ENCODE measurements at regions not wholly inside any gene's neighbourhood (a gene's known extent, or its start where the extent isn't known, plus 50 kb on each side); places are given as distances from the start of the nearest gene placed in this dataset.

DNA sequence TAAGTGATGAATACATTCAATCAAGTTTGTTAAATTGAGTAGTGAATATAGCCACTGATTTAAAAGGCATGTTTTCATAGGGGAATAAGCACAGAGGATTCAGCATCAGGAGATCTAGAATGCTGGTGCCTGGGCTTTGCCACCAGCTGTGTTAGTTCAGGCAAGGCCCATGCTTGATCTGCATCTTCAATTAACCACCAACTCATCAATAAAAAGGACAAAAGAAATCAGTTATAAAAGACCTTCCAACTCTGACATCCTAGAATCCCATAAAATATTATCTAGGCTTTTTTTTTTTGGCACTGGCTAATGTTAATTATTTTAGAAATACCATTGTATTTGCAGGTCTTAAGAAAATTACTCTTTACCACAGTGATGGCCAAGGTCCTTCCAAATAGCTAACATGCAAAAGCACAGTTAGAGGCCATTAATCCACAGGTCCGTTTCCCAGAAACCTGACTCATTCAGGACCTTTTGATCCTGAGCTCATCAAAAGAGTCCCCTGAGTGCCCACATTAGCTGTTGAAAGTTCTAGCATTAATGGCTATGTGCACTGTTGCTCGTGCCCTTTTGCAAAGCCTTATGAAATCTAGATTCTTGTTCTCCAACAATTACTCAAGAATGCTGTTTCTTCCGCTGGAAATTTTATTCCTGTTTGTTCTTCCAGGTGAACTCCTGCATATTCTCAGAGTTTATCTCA is 170.0 kb downstream of the CYRIA start:
- H3K4me1 ChIP-seq (ENCODE audit: insufficient read depth, low read length): no peaks in the 10 kb centered on the region
- no peak overlapping the region for H3K4me3 ChIP-seq (ENCODE audit: low read depth in 1 of 2, low read length in 2 of 2)
- no peaks in the 10 kb centered on the region for H3K9me3 ChIP-seq (ENCODE audit: low read length)
- H3K9ac ChIP-seq (ENCODE audit: low read length): no peak overlapping the region
- no peaks in the 10 kb centered on the region for H3K36me3 ChIP-seq (ENCODE audit: insufficient read depth, low read length)
- H3K27ac ChIP-seq (ENCODE audit: low read depth, low read length): no peak overlapping the region
- H3K27me3 ChIP-seq (ENCODE audit: control insufficient read depth in 1 of 2, insufficient read depth in 2 of 2, low read length in 2 of 2): no peaks in the 10 kb centered on the region

DNA sequence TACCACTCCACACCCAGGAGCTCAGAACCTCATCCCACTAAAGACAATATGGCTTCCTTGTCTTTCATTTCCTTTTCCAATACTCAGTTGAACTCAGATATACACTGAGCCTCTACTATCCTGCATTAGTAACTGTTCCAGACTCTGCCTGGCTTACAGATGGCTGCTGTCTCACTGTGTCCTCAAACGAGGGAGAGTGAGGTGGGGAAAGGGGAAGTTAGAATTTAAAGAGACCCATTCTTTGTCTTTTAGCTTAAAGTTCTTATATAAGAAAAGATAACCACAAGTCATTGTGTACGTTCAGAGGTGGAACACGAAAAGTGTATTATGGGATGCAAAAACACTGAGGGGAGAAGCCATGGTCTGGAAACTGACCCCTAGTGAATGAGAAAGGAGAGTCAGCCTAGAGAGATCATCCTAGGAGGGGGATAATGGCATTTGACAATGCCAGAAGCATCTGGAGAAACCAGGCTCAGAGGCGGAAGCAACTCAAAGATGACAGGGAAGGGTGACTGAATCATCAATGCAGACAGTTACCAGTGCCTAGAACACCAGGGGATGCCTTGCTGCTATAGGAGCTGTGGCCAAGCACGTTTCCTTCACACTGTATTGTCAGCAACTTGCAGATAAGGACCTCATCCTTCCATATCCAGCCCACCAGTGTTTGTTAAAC is 170.7 kb downstream of the CYRIA start:
- Histone ChIP-seq H3K36me3 (ENCODE audit: insufficient read depth, low read length) (no peaks in the 10 kb centered on the region), H3K9me3 (ENCODE audit: low read length) (no peaks in the 10 kb centered on the region), H3K27ac (ENCODE audit: low read depth, low read length) (no peak overlapping the region), H3K27me3 (ENCODE audit: control insufficient read depth in 1 of 2, insufficient read depth in 2 of 2, low read length in 2 of 2) (no peaks in the 10 kb centered on the region), H3K4me1 (ENCODE audit: insufficient read depth, low read length) (no peaks in the 10 kb centered on the region), H3K4me3 (ENCODE audit: low read depth in 1 of 2, low read length in 2 of 2) (no peak overlapping the region), H3K9ac (ENCODE audit: low read length) (no peak overlapping the region)

DNA sequence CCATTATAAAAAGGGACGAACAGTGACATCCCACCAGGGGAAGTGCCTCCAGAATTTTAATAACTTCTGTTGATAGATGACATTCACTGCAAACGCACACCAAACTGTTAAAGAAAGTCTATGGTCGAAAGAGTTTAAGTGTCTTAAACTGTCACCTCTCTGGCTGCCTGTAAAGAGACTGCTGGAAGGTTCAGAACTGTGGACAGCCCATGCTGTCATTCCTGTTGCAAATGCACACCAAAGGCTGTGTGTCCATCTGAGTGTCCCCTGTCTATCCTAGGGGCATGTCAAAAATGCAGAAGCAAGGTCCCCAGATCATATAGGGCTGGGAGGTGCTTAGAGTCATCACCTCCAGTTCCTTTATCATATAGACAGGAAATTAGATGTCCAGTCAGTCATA is 171.8 kb downstream of the CYRIA start:
- H3K27me3 ChIP-seq (ENCODE audit: control insufficient read depth in 1 of 2, insufficient read depth in 2 of 2, low read length in 2 of 2): no peaks in the 10 kb centered on the region
- no peaks in the 10 kb centered on the region for H3K4me1 ChIP-seq (ENCODE audit: insufficient read depth, low read length)
- no peak overlapping the region for H3K9ac ChIP-seq (ENCODE audit: low read length)
- H3K9me3 ChIP-seq (ENCODE audit: low read length): no peaks in the 10 kb centered on the region
- H3K36me3 ChIP-seq (ENCODE audit: insufficient read depth, low read length): no peaks in the 10 kb centered on the region
- H3K27ac ChIP-seq (ENCODE audit: low read depth, low read length): no peak overlapping the region
- H3K4me3 ChIP-seq (ENCODE audit: low read depth in 1 of 2, low read length in 2 of 2): no peak overlapping the region

DNA sequence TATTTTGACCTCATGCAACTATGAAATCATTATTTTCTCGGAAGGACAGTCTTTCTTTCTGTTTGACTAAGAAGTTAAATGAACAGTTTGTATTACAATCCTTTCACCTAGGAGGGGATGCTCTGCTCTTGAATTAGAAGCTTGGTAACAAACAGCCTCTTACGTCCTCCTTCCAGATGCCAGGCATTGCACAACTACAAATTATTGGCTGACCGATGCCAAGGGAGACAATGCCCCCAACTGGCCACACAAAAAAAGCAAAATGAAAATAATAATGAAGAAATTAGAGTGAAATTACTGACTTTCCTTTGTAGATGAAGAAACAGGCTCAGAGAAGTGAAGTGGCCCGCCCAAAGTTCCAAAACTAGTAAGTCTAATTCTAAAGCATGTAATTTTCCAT is 177.9 kb downstream of the CYRIA start:
- no peak overlapping the region for H3K27ac ChIP-seq (ENCODE audit: low read depth, low read length)
- no peaks in the 10 kb centered on the region for H3K4me1 ChIP-seq (ENCODE audit: insufficient read depth, low read length)
- H3K9ac ChIP-seq (ENCODE audit: low read length): no peak overlapping the region
- H3K27me3 ChIP-seq (ENCODE audit: control insufficient read depth in 1 of 2, insufficient read depth in 2 of 2, low read length in 2 of 2): no peaks in the 10 kb centered on the region
- no peak overlapping the region for H3K4me3 ChIP-seq (ENCODE audit: low read depth in 1 of 2, low read length in 2 of 2)
- H3K36me3 ChIP-seq (ENCODE audit: insufficient read depth, low read length): no peaks in the 10 kb centered on the region
- no peaks in the 10 kb centered on the region for H3K9me3 ChIP-seq (ENCODE audit: low read length)

DNA sequence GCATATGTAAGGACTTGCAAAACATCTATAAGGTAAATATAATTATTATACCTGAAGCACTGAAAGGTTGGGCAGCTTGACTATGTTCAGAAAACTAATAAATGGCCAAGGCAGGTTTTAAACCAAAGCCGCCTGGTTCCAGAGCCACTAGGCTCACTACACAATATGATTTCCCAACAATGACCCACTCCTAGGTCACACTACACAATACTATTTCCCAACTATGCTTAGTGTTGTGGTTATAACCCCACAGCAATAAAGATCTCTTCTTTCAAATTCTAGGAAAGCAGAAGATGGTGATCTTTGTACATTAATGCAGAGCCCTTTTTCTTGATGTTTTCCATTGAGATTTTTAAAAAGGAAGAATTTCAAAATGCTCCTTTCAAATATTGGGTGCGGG is 180.4 kb downstream of the CYRIA start:
- Histone ChIP-seq H3K9ac (ENCODE audit: low read length) (no peak overlapping the region), H3K27ac (ENCODE audit: low read depth, low read length) (no peak overlapping the region), H3K4me3 (ENCODE audit: low read depth in 1 of 2, low read length in 2 of 2) (no peak overlapping the region), H3K9me3 (ENCODE audit: low read length) (no peaks in the 10 kb centered on the region), H3K27me3 (ENCODE audit: control insufficient read depth in 1 of 2, insufficient read depth in 2 of 2, low read length in 2 of 2) (no peaks in the 10 kb centered on the region), H3K4me1 (ENCODE audit: insufficient read depth, low read length) (no peaks in the 10 kb centered on the region), H3K36me3 (ENCODE audit: insufficient read depth, low read length) (no peaks in the 10 kb centered on the region)

DNA sequence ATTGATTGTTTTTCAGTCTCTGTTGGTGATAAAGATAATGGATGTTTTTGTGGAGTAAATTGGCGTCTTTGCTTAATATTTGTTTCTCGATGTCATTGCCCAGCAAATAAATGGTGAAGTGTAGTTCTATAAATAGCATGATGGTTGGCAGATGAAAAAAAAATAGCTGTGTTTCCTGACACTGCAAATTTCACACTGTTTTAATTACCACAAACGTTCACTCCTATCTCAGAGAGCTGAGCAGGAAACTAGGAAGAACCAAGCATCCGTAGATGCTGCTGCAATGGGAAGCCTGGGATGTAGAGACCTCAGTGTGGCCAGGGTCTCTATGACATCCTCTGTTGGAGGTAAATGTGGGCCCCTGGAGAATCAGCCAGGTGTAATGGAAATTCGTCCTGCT is 183.2 kb downstream of the CYRIA start:
- Histone ChIP-seq H3K9me3 (ENCODE audit: low read length) (no peaks in the 10 kb centered on the region), H3K36me3 (ENCODE audit: insufficient read depth, low read length) (no peaks in the 10 kb centered on the region), H3K4me3 (ENCODE audit: low read depth in 1 of 2, low read length in 2 of 2) (no peak overlapping the region), H3K27ac (ENCODE audit: low read depth, low read length) (no peak overlapping the region), H3K9ac (ENCODE audit: low read length) (no peak overlapping the region), H3K27me3 (ENCODE audit: control insufficient read depth in 1 of 2, insufficient read depth in 2 of 2, low read length in 2 of 2) (no peaks in the 10 kb centered on the region), H3K4me1 (ENCODE audit: insufficient read depth, low read length) (no peaks in the 10 kb centered on the region)

DNA sequence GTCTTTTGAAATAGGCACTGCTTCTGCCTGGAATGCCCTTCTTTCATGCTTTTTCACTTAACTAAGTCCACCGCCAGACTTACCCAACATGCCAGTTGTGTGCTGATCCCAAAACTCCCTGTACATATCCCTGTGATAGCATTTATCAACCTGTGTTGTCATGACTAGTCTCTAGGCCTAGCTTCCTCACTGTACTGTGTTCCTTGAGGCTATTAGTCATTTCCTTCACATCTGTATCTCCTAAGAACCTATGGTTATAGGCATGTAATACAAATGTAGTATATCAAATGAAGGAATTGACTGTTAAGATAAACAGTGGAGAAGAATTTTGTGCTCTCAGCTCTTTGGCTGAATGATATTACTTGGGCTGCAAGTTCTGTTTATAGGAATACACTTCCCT is 184.3 kb downstream of the CYRIA start:
- Histone ChIP-seq H3K36me3 (ENCODE audit: insufficient read depth, low read length) (no peaks in the 10 kb centered on the region), H3K27me3 (ENCODE audit: control insufficient read depth in 1 of 2, insufficient read depth in 2 of 2, low read length in 2 of 2) (no peaks in the 10 kb centered on the region), H3K9ac (ENCODE audit: low read length) (no peak overlapping the region), H3K4me3 (ENCODE audit: low read depth in 1 of 2, low read length in 2 of 2) (no peak overlapping the region), H3K9me3 (ENCODE audit: low read length) (no peaks in the 10 kb centered on the region), H3K4me1 (ENCODE audit: insufficient read depth, low read length) (no peaks in the 10 kb centered on the region), H3K27ac (ENCODE audit: low read depth, low read length) (no peak overlapping the region)

DNA sequence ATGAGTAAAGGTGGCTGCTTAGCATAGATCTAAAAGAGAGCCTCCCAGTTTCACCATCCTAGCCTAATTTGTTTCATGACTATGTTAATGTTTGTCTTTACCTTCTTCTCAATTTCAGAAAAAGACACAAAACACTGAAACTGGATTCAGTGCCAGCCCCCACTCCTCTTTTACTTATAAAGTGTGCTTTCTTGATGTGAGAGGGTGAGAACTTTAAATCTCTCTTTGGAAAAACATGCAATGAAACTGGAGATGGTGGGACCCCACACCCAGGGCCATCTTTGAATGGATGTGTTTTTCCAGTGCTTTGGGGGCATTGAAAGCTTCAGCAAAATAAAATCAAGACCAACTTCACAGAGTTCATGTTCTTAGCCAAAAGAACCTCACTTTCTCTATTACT is 185.9 kb downstream of the CYRIA start:
- H3K9ac ChIP-seq (ENCODE audit: low read length): no peak overlapping the region
- H3K36me3 ChIP-seq (ENCODE audit: insufficient read depth, low read length): no peaks in the 10 kb centered on the region
- H3K27ac ChIP-seq (ENCODE audit: low read depth, low read length): no peak overlapping the region
- no peaks in the 10 kb centered on the region for H3K4me1 ChIP-seq (ENCODE audit: insufficient read depth, low read length)
- no peaks in the 10 kb centered on the region for H3K9me3 ChIP-seq (ENCODE audit: low read length)
- no peak overlapping the region for H3K4me3 ChIP-seq (ENCODE audit: low read depth in 1 of 2, low read length in 2 of 2)
- H3K27me3 ChIP-seq (ENCODE audit: control insufficient read depth in 1 of 2, insufficient read depth in 2 of 2, low read length in 2 of 2): no peaks in the 10 kb centered on the region

DNA sequence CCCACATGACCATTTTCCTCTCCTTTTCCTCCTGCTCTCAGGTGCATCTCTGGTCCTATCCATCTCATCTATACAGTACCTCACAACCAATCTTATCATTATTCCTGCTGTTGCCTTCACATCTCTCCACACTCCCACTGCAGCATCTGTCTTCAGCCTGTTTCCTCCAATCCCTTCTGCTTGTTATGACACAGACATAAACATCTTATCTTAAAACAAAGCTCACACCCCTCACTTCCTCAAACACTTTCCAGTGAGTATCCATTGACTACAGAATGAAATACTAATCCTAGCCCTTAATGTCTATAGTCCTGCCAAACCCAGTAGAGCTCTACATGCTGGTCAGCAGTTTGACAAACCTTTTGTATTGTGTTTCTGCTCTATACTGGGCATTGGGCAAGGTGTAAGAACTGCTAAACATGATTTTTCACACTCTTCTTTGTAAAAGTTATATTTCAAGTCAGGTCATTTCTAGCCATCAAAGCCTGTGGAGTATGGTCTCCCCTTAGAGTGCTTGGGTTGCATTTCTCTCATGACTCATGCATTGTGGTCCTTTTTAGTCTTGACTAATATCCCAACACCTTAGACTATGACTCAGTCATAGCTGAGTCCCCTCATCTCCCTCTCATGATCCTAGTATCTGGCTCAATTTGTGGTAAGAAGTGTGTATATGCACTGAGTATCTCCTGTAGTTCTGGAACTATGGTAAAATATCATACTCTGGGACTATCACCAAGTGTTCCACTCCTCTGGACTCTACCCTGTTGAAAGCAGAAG is 187.0 kb downstream of the CYRIA start:
- no peaks in the 10 kb centered on the region for H3K27me3 ChIP-seq (ENCODE audit: control insufficient read depth in 1 of 2, insufficient read depth in 2 of 2, low read length in 2 of 2)
- no peak overlapping the region for H3K9ac ChIP-seq (ENCODE audit: low read length)
- no peaks in the 10 kb centered on the region for H3K4me1 ChIP-seq (ENCODE audit: insufficient read depth, low read length)

DNA sequence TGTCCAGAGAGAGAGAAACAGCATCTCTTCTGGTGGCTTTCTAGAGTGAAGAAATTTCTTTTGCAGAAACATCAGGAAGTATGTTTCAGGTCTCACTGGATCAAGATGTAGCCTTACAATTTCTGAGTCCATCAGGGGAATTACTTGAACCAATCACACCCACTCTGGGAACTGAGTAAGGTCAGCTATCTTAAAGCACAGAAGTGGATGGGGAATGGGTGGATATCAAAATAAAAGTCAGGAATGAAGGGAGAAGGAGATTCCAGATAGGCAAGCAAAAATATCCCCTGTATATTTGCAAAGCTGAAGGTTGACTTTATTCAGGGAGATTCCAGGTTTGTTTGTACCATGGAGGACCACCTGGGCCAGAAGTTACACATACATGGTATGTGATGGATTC is 188.0 kb downstream of the CYRIA start:
- H3K9ac ChIP-seq (ENCODE audit: low read length): no peak overlapping the region
- H3K27ac ChIP-seq (ENCODE audit: low read depth, low read length): no peak overlapping the region
- no peak overlapping the region for H3K4me3 ChIP-seq (ENCODE audit: low read depth in 1 of 2, low read length in 2 of 2)
- H3K9me3 ChIP-seq (ENCODE audit: low read length): no peaks in the 10 kb centered on the region
- no peaks in the 10 kb centered on the region for H3K27me3 ChIP-seq (ENCODE audit: control insufficient read depth in 1 of 2, insufficient read depth in 2 of 2, low read length in 2 of 2)
- no peaks in the 10 kb centered on the region for H3K36me3 ChIP-seq (ENCODE audit: insufficient read depth, low read length)
- H3K4me1 ChIP-seq (ENCODE audit: insufficient read depth, low read length): no peaks in the 10 kb centered on the region

More for the DNA sequence above, 187.0 kb downstream of the CYRIA start:
- Histone ChIP-seq H3K9me3 (ENCODE audit: low read length) (no peaks in the 10 kb centered on the region), H3K27ac (ENCODE audit: low read depth, low read length) (no peak overlapping the region), H3K36me3 (ENCODE audit: insufficient read depth, low read length) (no peaks in the 10 kb centered on the region), H3K4me3 (ENCODE audit: low read depth in 1 of 2, low read length in 2 of 2) (no peak overlapping the region)

DNA sequence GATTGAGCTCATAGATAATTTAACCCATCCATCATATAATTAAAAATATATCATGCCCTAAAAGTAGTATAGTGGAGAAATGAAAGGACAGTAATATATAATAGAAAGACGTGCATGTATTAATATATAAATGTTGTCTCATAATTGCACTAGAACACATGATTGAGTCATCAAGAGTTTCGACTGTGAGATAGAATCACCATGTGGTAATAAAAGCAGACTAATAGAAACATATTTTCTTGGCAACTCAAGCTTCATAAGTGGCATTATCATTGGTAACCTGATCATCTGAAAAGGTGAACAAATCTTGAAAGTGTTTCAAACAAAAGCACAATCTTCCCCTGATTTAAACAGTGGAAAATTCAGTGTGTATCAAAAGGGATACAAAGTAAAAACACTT is 188.8 kb downstream of the CYRIA start:
- H3K9me3 ChIP-seq (ENCODE audit: low read length): no peaks in the 10 kb centered on the region
- H3K27ac ChIP-seq (ENCODE audit: low read depth, low read length): no peak overlapping the region
- no peaks in the 10 kb centered on the region for H3K27me3 ChIP-seq (ENCODE audit: control insufficient read depth in 1 of 2, insufficient read depth in 2 of 2, low read length in 2 of 2)
- H3K36me3 ChIP-seq (ENCODE audit: insufficient read depth, low read length): no peaks in the 10 kb centered on the region
- no peak overlapping the region for H3K4me3 ChIP-seq (ENCODE audit: low read depth in 1 of 2, low read length in 2 of 2)
- H3K4me1 ChIP-seq (ENCODE audit: insufficient read depth, low read length): no peaks in the 10 kb centered on the region
- no peak overlapping the region for H3K9ac ChIP-seq (ENCODE audit: low read length)
